ENCODE measurements at regions not wholly inside any gene's neighbourhood (a gene's known extent, or its start where the extent isn't known, plus 50 kb on each side); places are given as distances from the start of the nearest gene placed in this dataset.

- TF ChIP-seq CEBPB (IDR thresholded peaks at IDR 0.05) (no peak), MAX (IDR thresholded peaks at IDR 0.05) (no peak), CREB1 (IDR thresholded peaks at IDR 0.05; ENCODE audit: low read depth) (no peak), TEAD4 (IDR thresholded peaks at IDR 0.05) (no peak), YY1 (IDR thresholded peaks at IDR 0.05; ENCODE audit: low read depth) (no peak), EGR1 (IDR thresholded peaks at IDR 0.05) (no peak), EP300 (IDR thresholded peaks at IDR 0.05; ENCODE audit: borderline replicate concordance) (no peak), ZBTB7A (IDR thresholded peaks at IDR 0.05; ENCODE audit: low read depth) (no peak), RAD21 (IDR thresholded peaks at IDR 0.05; ENCODE audit: low read depth) (no peak), TAF1 (IDR thresholded peaks at IDR 0.05; ENCODE audit: low read depth) (no peak)
- TF ChIP-seq, protein P1, sequence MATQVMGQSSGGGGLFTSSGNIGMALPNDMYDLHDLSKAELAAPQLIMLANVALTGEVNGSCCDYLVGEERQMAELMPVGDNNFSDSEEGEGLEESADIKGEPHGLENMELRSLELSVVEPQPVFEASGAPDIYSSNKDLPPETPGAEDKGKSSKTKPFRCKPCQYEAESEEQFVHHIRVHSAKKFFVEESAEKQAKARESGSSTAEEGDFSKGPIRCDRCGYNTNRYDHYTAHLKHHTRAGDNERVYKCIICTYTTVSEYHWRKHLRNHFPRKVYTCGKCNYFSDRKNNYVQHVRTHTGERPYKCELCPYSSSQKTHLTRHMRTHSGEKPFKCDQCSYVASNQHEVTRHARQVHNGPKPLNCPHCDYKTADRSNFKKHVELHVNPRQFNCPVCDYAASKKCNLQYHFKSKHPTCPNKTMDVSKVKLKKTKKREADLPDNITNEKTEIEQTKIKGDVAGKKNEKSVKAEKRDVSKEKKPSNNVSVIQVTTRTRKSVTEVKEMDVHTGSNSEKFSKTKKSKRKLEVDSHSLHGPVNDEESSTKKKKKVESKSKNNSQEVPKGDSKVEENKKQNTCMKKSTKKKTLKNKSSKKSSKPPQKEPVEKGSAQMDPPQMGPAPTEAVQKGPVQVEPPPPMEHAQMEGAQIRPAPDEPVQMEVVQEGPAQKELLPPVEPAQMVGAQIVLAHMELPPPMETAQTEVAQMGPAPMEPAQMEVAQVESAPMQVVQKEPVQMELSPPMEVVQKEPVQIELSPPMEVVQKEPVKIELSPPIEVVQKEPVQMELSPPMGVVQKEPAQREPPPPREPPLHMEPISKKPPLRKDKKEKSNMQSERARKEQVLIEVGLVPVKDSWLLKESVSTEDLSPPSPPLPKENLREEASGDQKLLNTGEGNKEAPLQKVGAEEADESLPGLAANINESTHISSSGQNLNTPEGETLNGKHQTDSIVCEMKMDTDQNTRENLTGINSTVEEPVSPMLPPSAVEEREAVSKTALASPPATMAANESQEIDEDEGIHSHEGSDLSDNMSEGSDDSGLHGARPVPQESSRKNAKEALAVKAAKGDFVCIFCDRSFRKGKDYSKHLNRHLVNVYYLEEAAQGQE (IDR thresholded peaks at IDR 0.05; ENCODE audit: low read depth) = no peak
Observed at GRCh38 chr11:19372381-19372780, 131.6 kb upstream of the E2F8 start.

Measured in Ishikawa (cell line).